CD8-positive, alpha-beta memory T cell (primary cell): ENCODE measurements at regions not wholly inside any gene's neighbourhood (a gene's known extent, or its start where the extent isn't known, plus 50 kb on each side); places are given as distances from the start of the nearest gene placed in this dataset.
"Not testable (repeated sequence)": the region's sequence is repeated elsewhere in the genome, so short reads cannot be mapped to it uniquely, and the experiment has no call there.

Experiments
- CTCF ChIA-PET: fragments of 350-600 bp; sonication (Branson Sonifier 250); formaldehyde crosslinking; loops from one replicate; lab custom pipeline; 2021; ENCODE audit warnings: antibody characterized with exemption; lab: Charles Lee
- POLR2A ChIA-PET: fragments of 350-600 bp; sonication (Branson Sonifier 250); formaldehyde crosslinking; loops from one replicate; lab custom pipeline; 2021; ENCODE audit warnings: antibody characterized with exemption; lab: Charles Lee
- DNase-seq, 5 donors: peaks; one replicate each; pipeline versions ENCODE4 v3.0.0 to v3.0.0-alpha.2; 2020 to 2022; ENCODE audit warnings: mixed read lengths in 1 of 5
- H3K27ac ChIP-seq: one replicate; pipeline ENCODE4 v1.7.0; 2013; ENCODE audit warnings: low read depth, mild to moderate bottlenecking, low read length, moderate library complexity
- H3K27me3 ChIP-seq: 2 replicates; pipeline ENCODE4 v1.7.0; 2013; ENCODE audit warnings: low read length, mild to moderate bottlenecking; ENCODE audit not compliant: insufficient read depth, poor library complexity, severe bottlenecking
- H3K36me3 ChIP-seq: 2 replicates; pipeline ENCODE4 v1.7.0; 2013; ENCODE audit warnings: mild to moderate bottlenecking, low read length, moderate library complexity; ENCODE audit not compliant: insufficient read depth
- H3K4me1 ChIP-seq: 2 replicates; pipeline ENCODE4 v1.7.0; 2013; ENCODE audit warnings: mild to moderate bottlenecking, low read length, moderate library complexity; ENCODE audit not compliant: insufficient read depth
- H3K4me3 ChIP-seq: 2 replicates; pipeline ENCODE4 v1.7.0; 2013; ENCODE audit warnings: mild to moderate bottlenecking, low read length
- H3K9me3 ChIP-seq: 2 replicates; pipeline ENCODE4 v1.7.0; 2013; ENCODE audit warnings: mild to moderate bottlenecking, low read length
- H3K27ac Mint-ChIP-seq, 8 donors: one replicate each; pipeline ENCODE4 v1.8.0; 2020 to 2021; ENCODE audit warnings: mixed read lengths in 8 of 8, mild to moderate bottlenecking in 6 of 8, inconsistent platforms in 3 of 8, moderate library complexity in 3 of 8
- H3K27me3 Mint-ChIP-seq, 2 donors: one replicate each; pipeline ENCODE4 v1.8.0; 2020 to 2021; ENCODE audit warnings: mixed read lengths in 2 of 2, mild to moderate bottlenecking in 1 of 2, moderate library complexity in 1 of 2
- H3K36me3 Mint-ChIP-seq, 3 donors: one replicate each; pipeline ENCODE4 v1.8.0; 2020 to 2021; ENCODE audit warnings: mixed read lengths in 3 of 3, inconsistent platforms in 1 of 3, mild to moderate bottlenecking in 1 of 3
- H3K4me1 Mint-ChIP-seq, 3 donors: one replicate each; pipeline ENCODE4 v1.8.0; 2020 to 2021; ENCODE audit warnings: mixed read lengths in 3 of 3, inconsistent platforms in 1 of 3, mild to moderate bottlenecking in 1 of 3
- H3K4me3 Mint-ChIP-seq, 7 donors: one replicate each; pipeline ENCODE4 v1.8.0; 2020 to 2021; ENCODE audit warnings: mixed read lengths in 7 of 7, mild to moderate bottlenecking in 6 of 7, moderate library complexity in 4 of 7, inconsistent platforms in 2 of 7
- H3K9me3 Mint-ChIP-seq, 5 donors: one replicate each; pipeline ENCODE4 v1.8.0; 2020 to 2022; ENCODE audit warnings: mixed read lengths in 5 of 5, mild to moderate bottlenecking in 3 of 5, moderate library complexity in 2 of 5, inconsistent platforms in 1 of 5

GRCh38 chr4:86413426-86413825, 53.6 kb upstream of the MAPK10 start:
- H3K36me3 ChIP-seq, H3K27ac ChIP-seq, H3K27me3 ChIP-seq, H3K4me3 Mint-ChIP-seq, CTCF ChIA-PET, H3K27ac Mint-ChIP-seq, H3K27me3 Mint-ChIP-seq, H3K4me1 Mint-ChIP-seq, H3K9me3 ChIP-seq, H3K4me3 ChIP-seq, H3K36me3 Mint-ChIP-seq, POLR2A ChIA-PET, H3K4me1 ChIP-seq, DNase-seq: not testable (repeated sequence)
- peaks cover 5 to 15% (median 9%) of the 10 kb centered on the region in 5 donors for H3K9me3 Mint-ChIP-seq

- Mint-ChIP-seq H3K27ac (no peak overlapping the region), H3K9me3 (peaks cover 5 to 15% (median 10%) of the 10 kb centered on the region in 5 donors), H3K4me3 (no peak overlapping the region), H3K4me1 (no peaks in the 10 kb centered on the region), H3K36me3 (no peaks in the 10 kb centered on the region), H3K27me3 (peaks cover 0 to 4% of the 10 kb centered on the region in 2 donors)
- Histone ChIP-seq H3K27ac (no peak overlapping the region), H3K9me3 (no peaks in the 10 kb centered on the region), H3K4me3 (no peak overlapping the region), H3K36me3 (no peaks in the 10 kb centered on the region), H3K27me3 (no peaks in the 10 kb centered on the region), H3K4me1 (no peaks in the 10 kb centered on the region)
- POLR2A ChIA-PET: no interaction called here
- DNase-seq: no peak
- CTCF ChIA-PET: no interaction called here
These were observed 54.8 kb upstream of the MAPK10 start for GRCh38 chr4:86414686-86415085.

- Mint-ChIP-seq H3K4me3 (no peak overlapping the region), H3K27ac (no peak overlapping the region), H3K27me3 (peaks cover 0 to 4% of the 10 kb centered on the region in 2 donors), H3K9me3 (peaks cover 5 to 11% (median 8%) of the 10 kb centered on the region in 5 donors), H3K4me1 (no peaks in the 10 kb centered on the region), H3K36me3 (no peaks in the 10 kb centered on the region)
- H3K27me3 ChIP-seq: no peaks in the 10 kb centered on the region
- no peaks in the 10 kb centered on the region for H3K4me1 ChIP-seq
- no peak overlapping the region for H3K27ac ChIP-seq
- ChIA-PET POLR2A (no interaction called here), CTCF (no interaction called here)
- no peak for DNase-seq
- no peaks in the 10 kb centered on the region for H3K36me3 ChIP-seq
- H3K4me3 ChIP-seq: no peak overlapping the region
- no peaks in the 10 kb centered on the region for H3K9me3 ChIP-seq
These were observed 56.2 kb upstream of the MAPK10 start for GRCh38 chr4:86416081-86416480.

GRCh38 chr4:86421461-86421860, 61.6 kb upstream of the MAPK10 start:
- Histone ChIP-seq H3K9me3 (no peaks in the 10 kb centered on the region), H3K4me3 (no peak overlapping the region), H3K27me3 (no peaks in the 10 kb centered on the region), H3K36me3 (no peaks in the 10 kb centered on the region), H3K4me1 (no peaks in the 10 kb centered on the region), H3K27ac (no peak overlapping the region)
- Mint-ChIP-seq H3K9me3 (peaks cover 0 to 5% (median 0%) of the 10 kb centered on the region in 5 donors), H3K27me3 (peaks cover 0 to under 1% of the 10 kb centered on the region in 2 donors), H3K36me3 (no peaks in the 10 kb centered on the region), H3K4me3 (no peak overlapping the region), H3K4me1 (no peaks in the 10 kb centered on the region), H3K27ac (no peak overlapping the region)
- CTCF ChIA-PET: no interaction called here
- POLR2A ChIA-PET: no interaction called here
- no peak for DNase-seq

- Histone ChIP-seq H3K27ac (no peak overlapping the region), H3K27me3 (no peaks in the 10 kb centered on the region), H3K36me3 (no peaks in the 10 kb centered on the region), H3K4me1 (no peaks in the 10 kb centered on the region), H3K9me3 (no peaks in the 10 kb centered on the region), H3K4me3 (no peak overlapping the region)
- no peaks in the 10 kb centered on the region for H3K36me3 Mint-ChIP-seq
- CTCF ChIA-PET: no interaction called here
- H3K27ac Mint-ChIP-seq: peak overlapping the region in 1 of 8 donors; percentile 93
- H3K27me3 Mint-ChIP-seq: no peaks in the 10 kb centered on the region
- no peak overlapping the region for H3K4me3 Mint-ChIP-seq
- H3K9me3 Mint-ChIP-seq: peaks cover 0 to 2% (median under 1%) of the 10 kb centered on the region in 5 donors
- no peak for DNase-seq
- H3K4me1 Mint-ChIP-seq: no peaks in the 10 kb centered on the region
- POLR2A ChIA-PET: no interaction called here
These were observed 71.8 kb upstream of the MAPK10 start for GRCh38 chr4:86431543-86432116.

- Histone ChIP-seq H3K27ac (no peak overlapping the region), H3K9me3 (no peaks in the 10 kb centered on the region), H3K4me3 (no peak overlapping the region), H3K27me3 (no peaks in the 10 kb centered on the region), H3K4me1 (no peaks in the 10 kb centered on the region), H3K36me3 (no peaks in the 10 kb centered on the region)
- Mint-ChIP-seq H3K36me3 (no peaks in the 10 kb centered on the region), H3K27ac (no peak overlapping the region), H3K4me1 (no peaks in the 10 kb centered on the region), H3K9me3 (peaks cover 0 to 2% (median 0%) of the 10 kb centered on the region in 5 donors), H3K27me3 (no peaks in the 10 kb centered on the region), H3K4me3 (no peak overlapping the region)
- ChIA-PET POLR2A (no interaction called here), CTCF (no interaction called here)
- no peak for DNase-seq
These were observed 72.8 kb upstream of the MAPK10 start for GRCh38 chr4:86432559-86433134.

- H3K36me3 ChIP-seq: no peaks in the 10 kb centered on the region
- no peak overlapping the region for H3K27ac ChIP-seq
- POLR2A ChIA-PET: no interaction called here
- no peaks in the 10 kb centered on the region for H3K27me3 ChIP-seq
- no peak for DNase-seq
- no peak overlapping the region for H3K27ac Mint-ChIP-seq
- H3K4me1 Mint-ChIP-seq: no peaks in the 10 kb centered on the region
- CTCF ChIA-PET: no interaction called here
- no peaks in the 10 kb centered on the region for H3K4me1 ChIP-seq
- no peak overlapping the region for H3K4me3 ChIP-seq
- H3K4me3 Mint-ChIP-seq: no peak overlapping the region
- H3K36me3 Mint-ChIP-seq: no peaks in the 10 kb centered on the region
- peaks cover 0 to 4% of the 10 kb centered on the region in 2 donors for H3K27me3 Mint-ChIP-seq
- no peaks in the 10 kb centered on the region for H3K9me3 ChIP-seq
- H3K9me3 Mint-ChIP-seq: peaks cover 0 to 5% (median 2%) of the 10 kb centered on the region in 5 donors
These were observed 79.4 kb upstream of the MAPK10 start for GRCh38 chr4:86439293-86439692.

- Mint-ChIP-seq H3K36me3 (no peaks in the 10 kb centered on the region), H3K27me3 (peaks cover 0 to 4% of the 10 kb centered on the region in 2 donors), H3K4me1 (no peaks in the 10 kb centered on the region), H3K27ac (no peak overlapping the region), H3K9me3 (peaks cover 0 to 7% (median 3%) of the 10 kb centered on the region in 5 donors), H3K4me3 (no peak overlapping the region)
- Histone ChIP-seq H3K4me1 (no peaks in the 10 kb centered on the region), H3K4me3 (no peak overlapping the region), H3K27me3 (no peaks in the 10 kb centered on the region), H3K27ac (no peak overlapping the region), H3K36me3 (no peaks in the 10 kb centered on the region), H3K9me3 (no peaks in the 10 kb centered on the region)
- ChIA-PET POLR2A (no interaction called here), CTCF (no interaction called here)
- no peak for DNase-seq
These were observed 81.5 kb upstream of the MAPK10 start for GRCh38 chr4:86441175-86441936.
